ENCODE measurements at regions not wholly inside any gene's neighbourhood (a gene's known extent, or its start where the extent isn't known, plus 50 kb on each side); places are given as distances from the start of the nearest gene placed in this dataset.

DNA sequence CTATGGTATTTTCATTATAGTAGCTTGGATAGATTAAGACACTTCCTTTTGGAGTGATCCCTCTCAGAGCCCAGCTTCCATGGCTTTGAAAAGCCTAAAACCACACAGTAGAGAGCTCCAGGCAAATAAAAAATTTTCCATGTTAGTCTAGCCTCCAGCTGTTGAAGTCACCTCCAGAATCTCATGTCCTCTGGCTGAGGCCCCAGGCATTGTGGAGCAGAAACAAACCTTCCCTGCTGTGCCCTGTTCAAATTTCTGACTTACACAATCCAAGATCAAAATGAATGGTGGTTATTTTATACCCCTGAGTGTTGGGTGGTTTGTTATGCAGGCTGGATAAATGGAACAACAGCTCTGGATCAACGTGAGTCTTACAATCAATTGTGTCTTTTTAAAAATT, 203.9 kb downstream of the ICE1 start:
- Histone ChIP-seq H4K5ac (ENCODE audit: insufficient read length, low read depth, low read length) (no peak overlapping the region), H3K9ac (replicated peaks in 1 of 4; ENCODE audit: extremely low read depth in 1 of 4, low read depth in 3 of 4, low read length in 3 of 4) (no peak overlapping the region), H3K4me2 (ENCODE audit: insufficient read depth in 1 of 2, low read depth in 2 of 2, low read length in 2 of 2) (no peak overlapping the region), H3K23me2 (ENCODE audit: low read depth, low read length) (peaks cover 2% of the 10 kb centered on the region; the same call in 1 of the 2 replicates), H3K79me1 (ENCODE audit: low read depth, low read length) (no peaks in the 10 kb centered on the region), H3K18ac (ENCODE audit: extremely low read depth, low read length) (no peak overlapping the region), H3K4me1 (replicated peaks in 1 of 4; ENCODE audit: control insufficient read depth in 3 of 4, insufficient read depth in 4 of 4, low read length in 3 of 4) (no peaks in the 10 kb centered on the region), H3K36me3 (ENCODE audit: control insufficient read depth in 2 of 4, insufficient read depth in 4 of 4, low read length in 3 of 4) (no peaks in the 10 kb centered on the region), H3K14ac (ENCODE audit: insufficient read length) (no peak overlapping the region), H3K23ac (ENCODE audit: insufficient read length) (no peak overlapping the region), H4K20me1 (replicated peaks in 1 of 2; ENCODE audit: control insufficient read depth in 1 of 2, insufficient read depth in 2 of 2, low read length in 2 of 2) (no peaks in the 10 kb centered on the region), H3K27me3 (replicated peaks in 1 of 4; ENCODE audit: control insufficient read depth in 3 of 4, extremely low read depth in 1 of 4, insufficient read depth in 3 of 4, low read length in 3 of 4) (no peaks in the 10 kb centered on the region), H3K9me3 (ENCODE audit: insufficient read depth in 2 of 2, low read depth in 1 of 2, low read length in 1 of 2) (peaks cover 19 to 25% of the 10 kb centered on the region in 2 experiments), H4K8ac (ENCODE audit: extremely low read depth, insufficient read depth, low read length) (no peak overlapping the region), H4K91ac (replicated peaks; ENCODE audit: insufficient read length, low read length) (no peak overlapping the region), H2BK15ac (ENCODE audit: low read length) (no peak overlapping the region), H3K79me2 (ENCODE audit: control insufficient read depth in 1 of 2, insufficient read depth in 2 of 2, low read length in 2 of 2) (no peaks in the 10 kb centered on the region), H2BK20ac (ENCODE audit: low read length) (no peak overlapping the region), H2BK120ac (replicated peaks; ENCODE audit: low read depth, low read length) (no peak overlapping the region), H3K27ac (ENCODE audit: low read depth, low read length) (no peak overlapping the region), H2BK12ac (ENCODE audit: low read depth, low read length) (no peak overlapping the region), H2AFZ (ENCODE audit: low read length) (no peak overlapping the region), H3K56ac (replicated peaks; ENCODE audit: insufficient read length, low read depth, low read length) (no peak overlapping the region), H2BK5ac (ENCODE audit: low read depth, low read length) (no peak overlapping the region), H3K4me3 (ENCODE audit: extremely low read depth in 1 of 4, insufficient read depth in 2 of 4, low read depth in 3 of 4, low read length in 4 of 4) (no peak overlapping the region), H2AK5ac (ENCODE audit: low read depth, low read length) (no peak overlapping the region), H3K4ac (replicated peaks; ENCODE audit: insufficient read length, low read depth, low read length) (no peak overlapping the region)
- CTCF ChIA-PET (ENCODE audit: partially characterized antibody), result interaction anchor here (0.9 kb wide), 1 partner anchor 14 kb away, joined by 3 read pairs; no protein-coding TSS in a partner anchor
- TF ChIP-seq RNF2 (IDR thresholded peaks at IDR 0.05; ENCODE audit: borderline replicate concordance, low read depth, low read length, missing control alignments, poor library complexity, severe bottlenecking) (no peak), BCL11A (IDR thresholded peaks at IDR 0.05; ENCODE audit: low read depth in 2 of 2, low read length in 2 of 2) (no peak), CREB1 (IDR thresholded peaks at IDR 0.05) (no peak), SP1 (IDR thresholded peaks at IDR 0.05; ENCODE audit: low read depth, low read length) (no peak), MAFK (IDR thresholded peaks at IDR 0.05; ENCODE audit: low read depth, low read length) (no peak), EZH2 (IDR thresholded peaks at IDR 0.05; ENCODE audit: low read depth, low read length, severe bottlenecking) (no peak), BACH1 (IDR thresholded peaks at IDR 0.05; ENCODE audit: low read length) (no peak), CBX8 (IDR thresholded peaks at IDR 0.05; ENCODE audit: borderline replicate concordance, low read depth, low read length) (no peak), SRF (IDR thresholded peaks at IDR 0.05; ENCODE audit: low read depth, low read length) (no peak), CEBPB (IDR thresholded peaks at IDR 0.05; ENCODE audit: low read depth, low read length) (no peak), CBX5 (IDR thresholded peaks at IDR 0.05; ENCODE audit: low read depth, low read length) (no peak), SAP30 (IDR thresholded peaks at IDR 0.05; ENCODE audit: insufficient read depth, insufficient replicate concordance, low read length) (no peak), CTBP2 (IDR thresholded peaks at IDR 0.05; ENCODE audit: borderline replicate concordance, insufficient read depth, insufficient read length, low read length) (no peak), HDAC2 (IDR thresholded peaks at IDR 0.05; ENCODE audit: borderline replicate concordance in 1 of 2, low read depth in 2 of 2, low read length in 2 of 2) (no peak)
- FAIRE-seq (no peak), DNase-seq (ENCODE audit: low read depth in 1 of 2, low spot score in 2 of 2) (no peak)
- WGBS, 2 experiments (ENCODE audit: extremely low coverage in 1 of 2, insufficient coverage in 1 of 2, insufficient read length in 1 of 2, insufficient replicate concordance in 2 of 2, low coverage in 1 of 2, low lambda C conversion rate in 2 of 2, missing lambda C conversion rate in 1 of 2), result 90% methylated on average over 1 of the region's 1 CpG; no CpG with 5 or more reads in 1 of the 2 experiments
- POLR2A ChIA-PET (ENCODE audit: partially characterized antibody), result no interaction called here

All from H1 (cell line).